HG03095 (cell line): ENCODE measurements at regions not wholly inside any gene's neighbourhood (a gene's known extent, or its start where the extent isn't known, plus 50 kb on each side); places are given as distances from the start of the nearest gene placed in this dataset.
A peak's percentile ranks its signal among the peaks of the same experiment; 100 is the strongest.

ENCODE experiments used
- ATAC-seq: cut with Tn5 transposase; IDR thresholded peaks from one replicate; pipeline ENCODE4 v1.9.1; 2021; ENCODE audit warnings: moderate library complexity; ENCODE audit not compliant: unreplicated experiment

DNA sequence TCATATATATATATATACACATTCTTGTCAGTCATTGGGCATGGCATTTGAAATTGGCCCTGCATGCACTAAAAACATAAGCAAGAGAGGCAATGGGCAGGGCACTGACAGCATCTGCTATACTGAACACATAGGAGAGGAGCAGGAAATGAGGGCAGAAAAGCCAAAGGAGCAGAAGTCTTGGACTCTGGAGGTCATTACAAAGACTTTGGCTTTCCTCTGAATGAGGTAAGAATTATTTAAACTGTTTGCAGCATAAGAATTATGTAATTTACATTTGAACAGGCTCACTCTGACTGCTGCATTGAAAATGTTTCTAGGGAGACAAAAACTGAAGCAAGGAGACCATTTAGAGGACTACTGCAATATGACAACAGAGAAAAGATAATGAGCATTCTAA is 396.5 kb downstream of the PRDM5 start:
- ATAC-seq, result no peak

DNA sequence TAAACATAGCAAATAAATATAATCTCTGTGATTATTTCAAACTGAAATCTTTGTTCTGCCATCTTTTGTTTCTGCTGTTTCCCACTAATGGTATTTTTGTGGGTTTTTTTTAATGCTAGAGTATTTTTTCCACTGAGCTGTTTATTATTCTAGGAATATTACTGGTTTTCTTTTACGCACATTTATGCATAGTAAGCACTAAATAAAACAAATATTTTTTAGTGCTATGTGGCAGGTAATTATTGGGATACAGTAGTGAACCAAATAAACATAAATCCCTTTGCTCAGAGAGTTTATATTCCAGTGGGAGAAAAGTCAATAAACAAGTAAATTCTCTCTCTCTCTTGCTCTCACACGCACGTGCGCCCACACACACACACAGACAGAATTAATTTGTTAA is 397.4 kb downstream of the PRDM5 start:
- no peak for ATAC-seq

DNA sequence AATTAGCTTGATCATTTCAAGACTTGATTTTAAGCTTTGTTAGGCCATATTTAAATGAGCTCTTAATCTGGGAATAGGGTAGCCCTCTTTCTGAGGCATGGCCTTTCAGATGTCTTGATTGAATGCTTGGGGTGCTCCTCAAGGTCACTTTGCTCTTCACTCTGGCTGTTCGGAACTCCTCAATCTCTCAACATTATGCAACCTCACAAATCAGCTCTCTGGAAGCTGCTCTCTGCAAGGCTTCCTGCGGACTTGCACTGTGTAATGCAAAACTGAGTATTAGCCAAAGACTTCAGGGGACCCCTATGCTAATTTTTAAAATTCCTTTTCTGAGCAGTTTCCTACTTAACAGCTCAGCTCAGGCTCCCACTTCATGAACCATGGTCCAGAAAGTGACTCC is 398.3 kb downstream of the PRDM5 start:
- ATAC-seq, result no peak

DNA sequence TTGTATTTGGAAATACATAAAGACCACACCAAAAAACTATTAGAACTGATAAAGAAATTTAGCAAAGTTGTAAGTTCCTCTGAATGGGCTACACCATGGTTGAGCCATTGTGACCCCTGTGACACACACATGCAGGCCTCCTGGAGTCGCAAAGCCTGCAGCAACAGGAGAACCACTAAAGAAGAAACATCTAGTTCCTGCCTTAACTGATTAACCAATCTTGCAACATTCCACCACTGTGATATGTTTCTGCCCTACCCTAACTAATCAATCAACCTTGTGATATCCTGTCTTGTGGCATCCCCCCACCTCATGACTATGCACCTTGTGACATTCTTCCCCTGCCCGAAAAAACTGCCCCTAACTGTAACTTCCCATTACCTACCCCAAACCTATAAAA is 401.8 kb downstream of the PRDM5 start:
- no peak for ATAC-seq

DNA sequence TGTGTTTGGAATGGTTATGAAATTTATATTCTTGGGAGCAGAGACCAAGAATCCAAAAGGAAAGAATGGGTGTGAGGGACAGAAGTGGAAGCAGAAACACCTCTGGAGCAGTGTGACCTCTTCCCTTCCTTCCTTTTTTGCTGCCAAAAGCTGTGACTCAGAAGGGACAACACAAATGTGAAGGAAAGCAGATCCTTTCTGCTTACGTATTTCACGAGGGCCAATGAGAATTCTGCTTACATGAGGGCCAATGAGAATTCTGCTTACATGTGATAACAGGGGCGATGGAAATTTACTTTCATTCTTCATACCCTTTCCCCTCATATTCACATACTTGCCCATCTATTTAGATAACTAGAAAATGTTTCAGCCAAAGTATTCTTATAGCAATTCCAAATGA is 404.6 kb downstream of the PRDM5 start:
- no peak for ATAC-seq

DNA sequence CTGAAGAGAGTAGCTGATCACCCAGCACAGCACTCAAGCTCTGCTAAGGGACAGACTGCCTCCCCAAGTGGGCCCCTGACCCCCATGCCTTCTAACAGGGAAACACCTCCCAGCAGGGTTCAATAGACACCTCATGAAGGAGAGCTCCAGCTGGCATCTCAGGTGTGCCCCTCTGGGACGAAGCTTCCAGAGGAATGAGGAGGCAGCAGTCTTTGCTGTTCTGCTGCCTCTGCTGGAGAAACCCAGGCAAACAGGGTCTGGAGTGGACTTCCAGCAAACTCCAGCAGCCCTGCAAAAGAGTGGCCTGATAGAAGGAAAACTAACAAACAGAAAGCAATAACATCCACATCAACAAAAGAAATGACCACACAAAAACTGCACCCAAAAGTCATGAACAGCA is 412.8 kb downstream of the PRDM5 start:
- no peak for ATAC-seq

DNA sequence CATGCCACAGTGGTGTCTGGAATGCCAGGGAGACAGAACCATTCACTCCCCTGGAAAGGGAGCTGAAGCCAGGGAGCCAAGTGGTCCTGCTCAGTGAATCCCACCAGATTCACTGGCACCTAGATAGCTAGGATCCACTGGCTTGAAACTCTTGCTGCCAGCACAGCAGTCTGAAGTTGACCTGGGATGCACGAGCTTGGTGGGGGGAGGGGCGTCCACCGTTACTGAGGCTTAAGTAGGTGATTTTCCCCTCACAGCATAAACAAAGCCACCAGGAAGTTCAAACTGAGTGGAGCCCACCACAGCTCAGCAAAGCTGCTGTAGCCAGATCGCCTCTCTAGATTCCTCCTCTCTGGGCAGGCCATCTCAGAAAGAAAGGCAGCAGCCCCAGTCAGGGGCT is 413.3 kb downstream of the PRDM5 start:
- ATAC-seq, result no peak

DNA sequence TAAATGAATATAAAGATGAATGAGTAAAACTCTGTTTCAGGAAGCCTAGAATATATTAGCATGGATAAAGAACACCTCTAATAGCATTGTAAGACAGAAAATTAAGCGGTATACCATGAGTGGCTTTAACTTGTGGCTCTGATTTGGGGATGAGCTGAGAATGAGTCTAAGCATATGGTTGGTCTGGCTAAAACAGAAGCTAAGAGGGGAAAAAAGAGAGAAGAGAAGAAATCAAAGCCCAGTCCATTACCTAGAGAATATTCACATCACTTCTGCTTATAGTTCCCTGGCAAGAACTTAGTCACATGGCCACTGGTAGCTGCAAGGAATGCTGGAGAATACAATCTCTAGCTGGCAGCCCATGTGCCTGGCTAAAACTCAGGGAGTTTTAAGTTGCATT is 414.5 kb downstream of the PRDM5 start:
- ATAC-seq, result no peak

DNA sequence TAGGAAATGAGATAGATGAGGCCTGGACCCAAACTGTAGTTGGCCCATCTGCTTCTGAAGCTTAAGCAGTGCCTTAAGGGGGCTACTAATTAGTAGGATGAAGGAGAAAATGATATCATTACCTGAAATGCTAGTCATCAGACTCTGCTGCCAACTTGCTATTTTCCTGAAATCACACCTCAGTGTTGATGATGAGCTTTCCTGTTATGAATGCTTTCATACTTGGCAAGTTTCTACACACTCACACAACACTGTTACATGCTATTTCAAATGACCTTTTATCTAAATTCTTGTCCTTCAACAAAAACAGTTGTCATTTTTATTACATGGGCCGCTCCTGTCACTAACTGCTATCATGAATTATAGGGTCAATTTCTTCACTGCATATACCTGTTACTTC is 416.0 kb downstream of the PRDM5 start:
- no peak for ATAC-seq

DNA sequence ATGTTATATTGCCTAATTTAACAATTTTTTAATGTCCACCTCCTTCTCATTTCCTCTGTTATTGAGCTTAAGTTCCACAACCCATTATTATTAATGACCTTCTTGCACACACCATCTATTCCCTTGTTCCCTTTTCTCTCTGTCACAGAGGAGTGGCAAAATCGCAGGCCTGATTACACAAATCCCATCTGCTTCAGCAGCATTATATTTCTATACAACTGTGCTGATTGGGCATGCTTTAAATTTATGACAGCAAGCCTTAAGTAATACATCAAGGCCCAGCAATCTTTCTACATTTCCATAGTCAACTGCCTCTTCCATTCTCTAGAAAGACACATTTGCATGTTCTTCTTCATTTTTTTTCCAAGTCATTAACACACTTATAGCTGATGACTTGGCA is 423.8 kb downstream of the PRDM5 start:
- no peak for ATAC-seq

DNA sequence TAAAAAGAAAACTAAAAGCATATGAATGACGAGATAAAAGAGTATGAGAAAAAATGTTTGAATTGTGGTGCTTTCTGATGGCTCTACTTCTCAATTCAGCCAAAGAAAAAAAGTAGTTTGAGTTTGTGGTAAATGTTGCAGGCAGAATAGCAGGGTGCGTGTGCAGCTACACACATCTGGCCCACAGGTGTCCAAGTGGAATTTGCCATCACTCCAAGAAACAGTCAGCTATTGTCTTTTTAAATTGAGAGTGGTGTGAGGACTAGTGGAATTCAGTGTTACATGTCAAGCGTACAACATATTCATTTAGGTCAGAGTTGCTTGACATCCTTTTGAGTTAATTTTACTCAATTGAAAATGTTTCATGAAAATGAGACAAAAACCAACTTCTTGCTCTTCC is 424.8 kb upstream of the MAD2L1 start:
- ATAC-seq, result no peak

DNA sequence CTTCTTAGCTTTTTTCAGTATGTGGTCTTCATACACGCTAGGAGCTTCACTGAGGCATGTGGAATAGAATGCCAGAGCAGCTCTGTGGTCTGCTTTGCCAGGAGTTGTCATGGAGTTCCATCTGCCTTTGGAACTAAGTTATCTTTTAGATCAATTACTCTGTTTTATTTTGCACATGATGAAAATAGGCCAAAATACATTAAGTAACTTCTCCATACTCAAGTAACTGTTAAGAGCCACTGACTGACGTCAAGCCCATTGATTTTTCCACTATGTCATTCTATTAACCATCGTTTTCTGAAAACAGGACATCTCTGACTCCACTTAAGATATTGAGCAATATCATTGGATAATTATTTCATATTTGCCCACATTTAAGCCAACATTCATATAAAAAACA is 415.1 kb upstream of the MAD2L1 start:
- ATAC-seq, result no peak

DNA sequence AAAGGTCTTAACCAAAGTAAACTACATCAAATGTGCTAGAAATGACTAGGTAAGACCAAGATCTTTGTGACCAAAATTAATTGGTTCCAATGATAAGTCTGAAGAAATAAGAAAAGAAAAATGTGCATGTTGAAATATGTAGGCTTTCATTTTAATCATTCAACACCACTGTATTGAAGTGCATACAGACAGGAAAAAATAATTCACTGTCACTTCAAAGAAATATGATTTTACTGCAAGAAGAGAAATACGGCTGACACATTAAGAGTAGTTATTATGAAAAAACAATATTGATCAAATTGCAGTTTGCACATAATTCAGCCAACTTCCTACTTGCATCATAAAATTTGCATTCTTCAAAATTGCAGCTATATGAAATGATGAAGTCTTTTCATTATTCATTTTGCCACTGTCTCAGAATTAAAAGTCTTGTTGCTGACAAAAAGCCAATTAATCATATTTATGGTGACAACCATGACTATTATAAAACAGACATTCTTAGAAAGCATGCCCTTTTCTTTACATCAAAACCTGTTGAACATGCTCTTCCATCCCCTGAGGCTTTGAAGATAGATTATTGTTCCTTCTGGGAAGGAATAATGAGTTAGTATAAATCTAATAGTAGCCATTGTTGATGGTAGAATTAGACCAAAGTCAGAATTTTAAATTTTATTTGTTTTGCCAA is 405.9 kb upstream of the MAD2L1 start:
- no peak for ATAC-seq

DNA sequence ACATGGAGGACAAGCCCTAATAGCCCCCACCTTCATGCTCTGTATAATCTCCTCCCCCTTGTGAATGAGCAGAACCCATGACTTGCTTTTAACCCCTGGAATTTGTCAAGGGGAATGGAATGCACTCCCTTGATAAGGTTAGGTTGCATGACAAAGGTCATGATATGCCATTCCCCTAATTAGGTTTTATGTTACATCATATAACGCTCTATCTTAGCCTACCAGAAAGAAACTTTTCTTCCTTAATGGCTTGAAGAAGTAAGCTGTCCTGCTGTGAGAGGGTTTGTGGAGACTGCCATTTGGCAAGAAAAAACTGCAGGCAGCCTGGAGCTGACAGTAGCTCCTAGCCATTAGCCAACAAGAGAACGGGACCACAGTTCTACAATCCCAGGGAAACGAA is 399.8 kb upstream of the MAD2L1 start:
- no peak for ATAC-seq

DNA sequence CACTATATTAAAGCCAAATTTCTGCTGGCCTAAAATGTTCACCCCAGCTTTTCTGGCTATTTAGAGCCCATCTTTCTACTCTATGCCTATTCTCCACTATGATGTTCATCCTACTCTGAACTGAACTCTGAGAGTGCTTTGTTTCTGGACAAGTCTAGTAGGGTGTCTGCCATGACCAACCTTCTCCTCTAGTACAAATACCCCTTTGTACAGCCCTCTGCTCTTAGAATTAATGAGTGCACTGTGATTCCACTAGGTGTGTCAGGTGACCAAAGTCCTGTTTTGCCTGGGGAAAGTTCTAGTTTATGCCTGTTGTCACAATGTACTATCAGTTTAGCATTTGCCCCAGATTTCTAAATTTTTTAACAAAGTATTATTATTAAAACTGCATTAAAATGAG is 388.1 kb upstream of the MAD2L1 start:
- ATAC-seq, result no peak

DNA sequence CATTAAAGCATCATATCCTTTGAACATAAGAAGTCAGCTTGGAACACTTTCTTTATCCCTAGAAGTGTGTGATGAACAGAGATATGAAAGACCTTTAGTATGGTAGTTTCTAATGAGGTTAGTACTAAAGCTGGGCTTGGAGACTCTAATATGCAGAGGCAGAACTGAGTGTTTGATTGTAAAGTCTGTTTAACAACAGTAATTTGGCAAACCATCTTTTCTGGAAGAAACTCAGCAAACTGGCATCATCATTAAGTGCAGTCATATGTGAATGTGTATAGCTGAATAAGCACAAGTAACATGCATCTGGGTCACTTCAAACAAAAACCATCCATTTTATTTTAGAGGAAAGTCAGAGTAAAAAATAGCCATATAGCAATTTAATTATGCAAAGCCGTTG is 385.9 kb upstream of the MAD2L1 start:
- no peak for ATAC-seq

DNA sequence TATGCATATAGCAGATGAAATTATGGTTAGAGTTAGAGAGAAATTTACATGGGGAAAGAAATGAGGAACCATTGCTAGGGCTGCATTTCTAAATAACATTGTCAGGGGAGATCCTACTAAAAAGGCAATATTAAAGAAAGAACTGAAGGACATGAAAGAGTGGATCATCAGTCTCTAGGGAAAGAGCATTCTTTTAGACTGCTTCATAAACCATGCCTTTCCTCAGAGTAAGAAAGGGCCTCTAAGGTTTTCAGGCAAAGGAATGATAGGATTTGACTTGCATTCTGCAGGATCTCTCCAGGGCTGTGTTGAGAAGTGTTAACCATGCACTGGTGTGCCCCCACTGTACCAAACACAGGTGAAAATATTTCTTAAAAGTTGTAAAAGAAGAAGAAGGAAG is 385.4 kb upstream of the MAD2L1 start:
- no peak for ATAC-seq

DNA sequence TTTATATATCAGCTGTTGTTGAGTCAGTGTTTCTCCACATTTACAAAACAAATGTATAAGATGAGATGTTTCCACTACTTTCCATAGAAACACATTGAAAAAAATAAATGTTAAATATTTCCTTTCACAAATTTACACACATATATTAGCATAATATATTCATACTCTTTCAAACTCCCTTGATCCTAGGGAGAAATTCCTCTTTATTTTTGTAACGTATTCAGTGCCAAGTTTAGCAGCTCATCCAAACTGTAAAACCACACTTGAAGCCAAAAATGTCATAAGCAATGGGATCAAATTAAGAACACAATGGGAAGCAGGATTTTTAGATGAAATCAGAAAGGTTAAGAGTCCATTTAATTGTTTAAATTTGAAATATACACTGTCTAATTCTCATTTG is 381.1 kb upstream of the MAD2L1 start:
- no peak for ATAC-seq

DNA sequence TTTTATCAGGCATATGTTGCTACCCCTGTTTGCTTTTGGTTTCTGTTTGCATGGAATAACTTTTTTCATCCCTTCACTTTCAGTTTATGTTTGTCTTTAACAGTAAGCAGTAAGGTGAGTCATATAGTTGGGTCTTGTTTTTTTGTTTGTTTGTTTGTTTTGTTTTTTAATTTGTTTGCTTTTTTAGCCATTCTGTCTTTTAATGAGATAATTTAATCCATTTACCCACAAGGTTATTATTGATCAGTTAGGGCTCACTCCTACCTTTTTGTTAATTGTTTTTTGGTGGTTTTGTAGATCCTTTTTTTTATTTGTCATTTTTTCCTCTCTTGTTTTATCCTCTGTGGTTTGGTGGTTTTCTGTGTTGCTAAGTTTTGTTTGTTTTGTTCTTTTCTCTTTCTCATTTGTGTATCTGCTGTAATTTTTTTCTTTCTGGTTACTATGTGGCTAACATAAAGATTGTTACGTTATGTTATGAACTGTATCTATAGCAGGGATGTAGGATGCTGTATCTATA is 379.5 kb upstream of the MAD2L1 start:
- ATAC-seq, result peak; percentile 92

DNA sequence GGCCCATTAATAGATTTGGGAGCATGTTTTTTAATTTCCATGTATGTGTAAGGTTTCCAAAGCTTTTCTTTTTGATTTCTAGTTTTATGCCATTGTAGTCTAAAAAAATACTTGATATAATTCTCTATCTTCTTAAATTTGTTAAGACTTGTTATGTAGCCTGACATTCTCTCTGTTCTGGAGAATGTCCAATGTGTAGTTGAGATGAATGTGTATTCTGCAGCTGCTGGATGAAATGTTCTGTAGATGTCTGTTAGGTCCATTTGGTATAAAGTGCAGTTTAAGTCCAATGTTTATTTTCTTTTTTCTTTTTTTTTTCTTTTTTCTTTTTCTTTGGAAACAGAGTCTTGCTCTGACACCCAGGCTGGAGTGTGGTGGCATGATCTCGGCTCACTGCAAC is 378.5 kb upstream of the MAD2L1 start:
- ATAC-seq, result no peak

DNA sequence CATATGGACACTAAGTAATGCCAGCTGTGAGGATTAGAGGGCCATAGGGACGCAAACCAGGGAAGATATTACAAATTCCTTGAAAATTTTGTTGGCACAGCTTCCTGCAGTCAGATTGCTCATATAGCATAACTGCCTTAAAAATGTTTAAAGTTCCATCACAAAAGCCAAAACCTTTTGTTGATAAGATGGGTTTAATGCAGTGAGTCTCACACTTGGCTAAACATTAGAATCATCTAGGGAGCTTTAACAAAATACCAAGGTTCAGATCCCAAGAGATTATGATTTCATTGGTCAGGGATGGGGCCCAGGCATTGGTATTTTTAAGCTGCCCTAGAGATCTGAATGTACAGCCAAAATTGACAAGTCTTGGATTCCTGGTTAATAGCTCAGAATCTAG is 376.5 kb upstream of the MAD2L1 start:
- no peak for ATAC-seq

DNA sequence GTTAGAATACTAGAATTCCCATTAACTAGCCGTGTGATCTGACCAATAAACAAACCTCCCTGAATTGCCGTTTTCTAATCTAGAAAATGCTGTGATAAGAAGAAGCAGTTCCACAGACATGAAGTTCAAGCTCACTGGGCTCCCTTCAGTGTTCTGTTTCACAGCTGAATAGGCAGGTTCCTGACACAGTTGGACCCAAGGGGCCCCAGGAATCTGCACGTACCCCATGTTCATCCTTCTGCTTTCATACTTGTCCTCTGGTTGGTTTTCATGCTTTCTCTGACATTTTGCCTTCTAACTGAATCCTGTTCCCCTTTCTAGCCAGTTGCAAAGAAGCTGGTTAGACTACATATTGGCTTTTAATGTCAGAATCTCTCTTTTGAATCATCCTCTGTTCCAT is 374.1 kb upstream of the MAD2L1 start:
- ATAC-seq, result no peak

DNA sequence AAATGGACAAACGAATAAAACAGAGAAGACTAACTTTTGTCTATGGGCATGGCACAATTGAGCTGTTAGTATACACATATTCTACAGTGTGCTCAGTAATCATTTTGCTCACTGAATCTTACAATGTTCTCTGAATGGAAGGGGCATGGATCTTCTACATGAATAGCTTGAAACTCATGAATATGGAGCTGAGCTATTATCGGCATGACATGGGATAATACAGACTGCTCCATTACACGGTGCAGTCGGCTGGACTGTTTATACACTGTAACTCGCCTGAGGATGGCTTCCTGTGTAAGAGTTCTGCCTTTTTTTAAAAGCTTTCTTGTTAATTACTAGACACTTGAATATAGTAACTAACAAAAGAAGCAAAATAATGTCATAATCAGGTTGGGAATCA is 368.5 kb upstream of the MAD2L1 start:
- no peak for ATAC-seq
